ENCODE measurements at regions not wholly inside any gene's neighbourhood (a gene's known extent, or its start where the extent isn't known, plus 50 kb on each side); places are given as distances from the start of the nearest gene placed in this dataset.

DNA sequence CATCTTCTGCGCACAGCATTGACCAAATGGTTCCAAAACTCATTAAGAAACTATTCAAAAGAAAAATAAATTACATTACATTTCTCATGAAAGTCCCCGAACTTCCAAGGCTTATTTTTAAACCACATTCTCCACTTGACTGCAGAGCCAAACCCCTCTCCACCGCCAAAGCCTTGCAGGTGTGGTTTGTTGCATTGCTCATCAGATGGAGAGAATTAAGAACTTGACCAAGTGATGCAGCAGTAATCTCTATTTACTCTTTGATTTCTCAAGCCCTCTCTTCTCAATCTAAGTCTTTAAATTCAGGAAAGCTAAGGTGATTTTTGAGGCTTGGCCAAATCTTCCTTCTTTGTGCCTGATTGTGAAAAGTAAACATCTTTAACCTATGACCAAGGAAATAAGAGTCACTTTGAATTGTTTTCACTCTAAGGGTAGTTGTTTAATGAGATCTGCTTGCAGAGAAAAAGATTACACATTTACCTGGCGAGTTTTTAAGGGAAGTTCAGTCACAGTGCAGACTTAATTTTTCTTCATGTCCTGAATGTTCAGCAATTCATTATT, 290.5 kb upstream of the ITGA1 start:
- no peak for DNase-seq
- H3K4me1 Mint-ChIP-seq (ENCODE audit: low read depth), result no peaks in the 10 kb centered on the region
- H3K9me3 Mint-ChIP-seq, result no peaks in the 10 kb centered on the region
- H3K27ac Mint-ChIP-seq, result no peak overlapping the region
- no peaks in the 10 kb centered on the region for H3K27me3 Mint-ChIP-seq (ENCODE audit: insufficient read depth)
- TF ChIP-seq, protein P1, sequence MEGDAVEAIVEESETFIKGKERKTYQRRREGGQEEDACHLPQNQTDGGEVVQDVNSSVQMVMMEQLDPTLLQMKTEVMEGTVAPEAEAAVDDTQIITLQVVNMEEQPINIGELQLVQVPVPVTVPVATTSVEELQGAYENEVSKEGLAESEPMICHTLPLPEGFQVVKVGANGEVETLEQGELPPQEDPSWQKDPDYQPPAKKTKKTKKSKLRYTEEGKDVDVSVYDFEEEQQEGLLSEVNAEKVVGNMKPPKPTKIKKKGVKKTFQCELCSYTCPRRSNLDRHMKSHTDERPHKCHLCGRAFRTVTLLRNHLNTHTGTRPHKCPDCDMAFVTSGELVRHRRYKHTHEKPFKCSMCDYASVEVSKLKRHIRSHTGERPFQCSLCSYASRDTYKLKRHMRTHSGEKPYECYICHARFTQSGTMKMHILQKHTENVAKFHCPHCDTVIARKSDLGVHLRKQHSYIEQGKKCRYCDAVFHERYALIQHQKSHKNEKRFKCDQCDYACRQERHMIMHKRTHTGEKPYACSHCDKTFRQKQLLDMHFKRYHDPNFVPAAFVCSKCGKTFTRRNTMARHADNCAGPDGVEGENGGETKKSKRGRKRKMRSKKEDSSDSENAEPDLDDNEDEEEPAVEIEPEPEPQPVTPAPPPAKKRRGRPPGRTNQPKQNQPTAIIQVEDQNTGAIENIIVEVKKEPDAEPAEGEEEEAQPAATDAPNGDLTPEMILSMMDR (IDR thresholded peaks at IDR 0.05), result no peak
- H3K36me3 Mint-ChIP-seq (ENCODE audit: low read depth), result no peaks in the 10 kb centered on the region
- H3K4me3 Mint-ChIP-seq, result no peak overlapping the region

DNA sequence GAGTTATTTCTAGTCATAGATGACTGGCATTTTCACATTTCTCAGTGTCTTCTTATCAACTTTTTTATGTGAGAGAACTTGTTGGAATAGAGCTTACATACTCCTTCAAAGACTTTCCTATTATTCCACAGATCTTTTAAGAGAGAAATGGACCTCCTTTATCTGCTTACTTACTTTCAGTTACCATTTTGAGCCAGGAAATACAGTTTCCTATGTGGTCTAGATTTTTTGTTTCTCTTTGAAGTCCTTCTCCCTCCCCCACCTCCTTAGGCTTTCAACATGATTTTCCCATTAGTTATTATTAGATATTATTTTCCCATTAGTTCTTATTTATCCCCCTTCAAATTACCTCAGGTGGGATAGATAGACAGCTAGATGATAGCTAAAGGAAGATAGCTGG, 289.1 kb upstream of the ITGA1 start:
- DNase-seq, result no peak
- Mint-ChIP-seq H3K4me3 (no peak overlapping the region), H3K4me1 (ENCODE audit: low read depth) (no peaks in the 10 kb centered on the region), H3K27me3 (ENCODE audit: insufficient read depth) (no peaks in the 10 kb centered on the region), H3K9me3 (no peaks in the 10 kb centered on the region), H3K36me3 (ENCODE audit: low read depth) (no peaks in the 10 kb centered on the region), H3K27ac (no peak overlapping the region)
- TF ChIP-seq, protein P1 (IDR thresholded peaks at IDR 0.05), result no peak

DNA sequence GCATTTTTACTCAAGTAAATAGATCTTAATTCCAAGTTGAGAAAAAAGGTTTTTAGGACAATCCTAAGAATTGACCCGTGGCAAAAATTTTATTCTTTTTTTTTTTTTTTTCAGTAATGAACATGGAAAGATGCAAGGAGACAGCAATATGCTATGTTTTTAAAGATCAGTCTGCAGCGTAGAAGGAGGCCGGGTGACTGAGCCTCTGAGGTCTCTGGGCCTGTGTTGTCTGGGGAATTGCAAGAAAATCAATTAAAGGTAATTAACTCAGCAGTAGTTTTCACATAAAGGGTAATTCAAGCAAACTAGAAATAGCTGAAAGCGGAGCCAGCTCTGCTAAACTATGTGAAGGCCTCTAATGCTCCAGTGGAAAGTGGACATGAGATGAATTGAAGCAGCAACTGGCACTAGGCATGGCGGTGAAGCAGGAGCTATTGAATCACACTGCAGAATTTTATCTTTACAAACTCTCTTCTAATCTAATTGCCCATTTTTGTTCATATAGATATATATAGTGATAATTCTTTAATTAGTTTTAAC, 285.2 kb upstream of the ITGA1 start:
- no peak overlapping the region for H3K27ac Mint-ChIP-seq
- no peaks in the 10 kb centered on the region for H3K9me3 Mint-ChIP-seq
- H3K36me3 Mint-ChIP-seq (ENCODE audit: low read depth), result no peaks in the 10 kb centered on the region
- no peaks in the 10 kb centered on the region for H3K27me3 Mint-ChIP-seq (ENCODE audit: insufficient read depth)
- DNase-seq, result no peak
- TF ChIP-seq, protein P1 (IDR thresholded peaks at IDR 0.05), result no peak
- H3K4me1 Mint-ChIP-seq (ENCODE audit: low read depth), result no peaks in the 10 kb centered on the region
- no peak overlapping the region for H3K4me3 Mint-ChIP-seq

DNA sequence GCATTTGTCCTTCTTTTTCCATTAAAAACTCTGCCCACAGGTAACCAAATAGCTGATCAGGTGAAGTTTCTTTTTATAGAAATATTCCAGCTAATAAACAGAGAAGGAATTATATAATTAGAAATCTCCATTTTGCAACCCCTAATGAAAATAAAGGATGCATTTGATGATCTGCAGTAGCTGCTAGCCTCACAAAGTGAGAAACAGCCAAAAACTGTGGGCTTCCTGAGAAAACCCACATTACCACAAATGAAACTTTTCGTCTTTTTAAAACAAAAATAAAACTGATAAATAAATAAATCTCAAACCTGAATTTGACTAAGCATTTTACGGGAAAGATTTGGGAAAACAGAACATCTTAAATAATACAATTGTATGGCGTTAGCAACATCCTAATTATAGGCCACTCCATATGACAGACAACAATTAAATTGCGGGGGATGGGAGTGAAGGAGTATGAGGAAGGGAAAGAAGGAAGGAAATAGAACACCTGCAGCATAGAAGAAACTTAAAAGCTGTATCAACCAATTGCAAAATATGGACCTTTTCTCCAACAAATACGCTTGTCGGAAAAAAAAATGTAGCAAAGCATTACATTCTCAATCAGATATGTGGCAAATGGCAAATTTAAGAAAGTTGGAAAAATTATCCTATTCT, 283.0 kb upstream of the ITGA1 start:
- no peaks in the 10 kb centered on the region; the same call in 1 of the 2 replicates for H3K27me3 Mint-ChIP-seq (ENCODE audit: insufficient read depth)
- no peak for DNase-seq
- H3K4me1 Mint-ChIP-seq (ENCODE audit: low read depth), result no peaks in the 10 kb centered on the region
- no peak overlapping the region for H3K4me3 Mint-ChIP-seq
- no peak overlapping the region for H3K27ac Mint-ChIP-seq
- H3K9me3 Mint-ChIP-seq, result no peaks in the 10 kb centered on the region
- no peaks in the 10 kb centered on the region for H3K36me3 Mint-ChIP-seq (ENCODE audit: low read depth)
- TF ChIP-seq, protein P1 (IDR thresholded peaks at IDR 0.05), result no peak

DNA sequence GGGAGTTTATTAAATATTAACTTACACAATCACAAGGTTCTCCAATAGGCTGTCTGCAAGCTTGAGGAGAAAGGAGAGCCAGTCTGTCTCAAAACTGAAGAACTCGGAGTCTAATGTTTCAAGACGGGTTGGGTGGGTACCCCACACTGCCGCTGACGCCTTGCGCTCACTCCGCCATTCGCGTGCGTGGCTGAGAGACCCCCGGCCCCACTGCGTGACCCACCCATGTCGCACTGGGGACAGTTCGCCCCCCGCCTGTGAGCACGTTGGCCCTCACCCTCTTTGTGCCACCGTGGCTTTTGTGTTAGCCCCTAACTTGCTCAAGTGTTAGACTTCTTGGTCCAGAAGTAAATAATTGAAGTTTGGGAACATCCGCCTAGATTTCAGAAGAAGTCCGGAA, 270.0 kb upstream of the ITGA1 start:
- H3K4me3 Mint-ChIP-seq, result no peak overlapping the region
- TF ChIP-seq, protein P1 (IDR thresholded peaks at IDR 0.05), result no peak
- no peak for DNase-seq
- no peaks in the 10 kb centered on the region for H3K27me3 Mint-ChIP-seq (ENCODE audit: insufficient read depth)
- H3K27ac Mint-ChIP-seq, result no peak overlapping the region
- H3K9me3 Mint-ChIP-seq, result no peaks in the 10 kb centered on the region; the same call in 1 of the 2 replicates
- H3K36me3 Mint-ChIP-seq (ENCODE audit: low read depth), result no peaks in the 10 kb centered on the region
- no peaks in the 10 kb centered on the region for H3K4me1 Mint-ChIP-seq (ENCODE audit: low read depth)
